GM11168 (cell line): ENCODE measurements at regions not wholly inside any gene's neighbourhood (a gene's known extent, or its start where the extent isn't known, plus 50 kb on each side); places are given as distances from the start of the nearest gene placed in this dataset.

ENCODE experiments used
- in situ Hi-C: fragments of 300-500 bp; cut with MboI; formaldehyde crosslinking; loops from one replicate; pipeline ENCODE4 v1.12.0; 2022; ENCODE audit warnings: low sequenced_read_pairs; ENCODE audit not compliant: unreplicated experiment

- in situ Hi-C loops: no loop called here
These were observed 192.0 kb upstream of the LNX1 start for GRCh38 chr4:53783208-53783859.

DNA sequence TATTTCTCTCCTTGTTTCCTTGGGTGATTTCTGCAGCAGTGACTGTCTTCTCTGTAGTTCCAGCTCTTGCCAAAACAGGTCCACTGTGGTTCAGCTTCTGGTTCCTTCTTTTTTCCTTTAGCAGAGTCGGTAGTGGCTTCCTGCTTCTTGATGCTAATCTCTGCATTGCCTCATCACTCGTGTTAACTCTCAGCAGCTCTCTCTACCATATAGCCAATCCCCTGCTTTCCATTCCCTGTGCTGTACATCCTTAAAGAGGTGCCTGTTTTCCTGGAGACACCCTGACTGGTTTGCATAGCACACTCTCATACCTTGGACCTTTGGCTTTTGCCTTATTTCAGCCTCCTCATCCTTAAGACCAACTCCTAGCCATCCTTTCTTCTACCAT, 191.2 kb upstream of the LNX1 start:
- in situ Hi-C loops: no loop called here

DNA sequence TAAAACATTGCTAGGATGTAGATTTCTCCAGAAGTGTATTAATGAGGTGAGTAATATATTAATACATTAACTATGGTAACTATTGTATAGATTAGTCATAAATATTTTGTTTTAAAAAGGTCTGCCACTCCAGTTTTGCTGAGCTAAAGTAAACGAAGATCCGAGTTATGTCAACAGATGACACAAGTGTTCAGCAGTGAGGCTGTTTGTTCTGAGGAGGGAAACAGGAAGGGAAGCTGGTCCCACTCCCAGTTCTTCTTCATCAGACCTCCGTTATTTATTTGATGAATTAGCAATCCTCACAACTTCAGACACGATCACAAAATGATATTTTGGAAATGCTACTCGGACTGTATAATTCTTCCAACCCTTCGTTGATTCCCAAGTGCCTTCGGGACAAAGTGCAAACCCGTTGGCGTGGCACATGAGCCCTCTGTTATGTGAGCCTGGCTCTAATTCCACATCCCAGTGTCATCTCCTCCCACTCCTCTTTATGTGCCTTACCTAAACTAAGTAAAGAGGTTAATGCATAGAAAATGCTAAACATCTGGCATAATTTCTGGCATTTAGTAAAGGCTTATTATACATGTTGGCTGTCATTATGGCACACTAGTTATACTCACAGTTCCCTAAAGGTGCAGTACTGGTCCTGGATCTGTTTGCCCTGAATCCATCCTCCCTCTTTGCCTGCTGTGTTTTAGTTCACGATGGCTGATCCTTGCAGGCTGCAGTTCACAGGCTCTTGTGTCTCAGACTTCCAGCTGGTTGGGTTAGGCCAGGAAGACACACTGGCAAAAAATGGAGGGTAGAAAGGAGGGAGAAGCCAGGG, 190.6 kb upstream of the LNX1 start:
- in situ Hi-C loops: no loop called here

GRCh38 chr4:53780736-53781400, 189.6 kb upstream of the LNX1 start:
- in situ Hi-C loops: no loop called here

DNA sequence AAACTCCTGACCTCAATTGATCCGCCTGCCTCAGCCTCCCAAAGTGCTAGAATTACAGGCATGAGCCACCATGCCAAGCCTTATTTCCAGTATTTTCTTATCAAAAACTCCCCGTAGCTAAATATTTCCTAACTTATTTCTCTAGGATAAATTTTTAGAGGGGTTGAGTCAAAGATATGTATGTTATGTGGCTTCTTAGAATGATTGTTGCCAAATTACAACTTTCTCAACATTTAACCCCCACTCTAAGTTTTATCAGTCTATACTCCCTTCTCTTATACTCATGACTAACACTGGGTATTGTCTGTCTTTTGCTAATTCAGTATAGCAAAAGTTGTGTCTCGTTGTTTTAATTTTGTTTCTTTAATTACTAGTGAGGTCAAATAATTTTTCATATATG, 187.7 kb upstream of the LNX1 start:
- in situ Hi-C loops: no loop called here

DNA sequence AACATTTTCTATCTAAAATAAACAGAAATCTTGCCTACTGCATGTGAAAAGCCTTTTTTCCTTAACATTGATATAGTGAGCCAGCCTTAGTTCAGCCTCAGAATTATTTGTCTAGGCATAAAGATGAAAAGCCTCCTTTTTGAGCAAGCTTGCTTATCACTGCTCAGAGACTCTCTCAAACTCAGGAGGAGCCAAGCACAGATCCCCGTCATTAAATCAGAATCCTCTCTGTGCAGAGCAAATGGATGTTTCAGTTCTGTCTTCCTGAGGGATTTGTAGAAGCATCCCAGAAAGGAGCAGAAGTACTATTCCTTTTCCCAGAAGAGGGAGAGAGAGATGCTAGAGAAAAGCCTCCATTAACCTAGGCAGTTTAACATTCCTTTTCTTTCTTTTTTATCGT, 186.9 kb upstream of the LNX1 start:
- in situ Hi-C loops: no loop called here

GRCh38 chr4:53777244-53777984, 186.1 kb upstream of the LNX1 start:
- in situ Hi-C loops: no loop called here

DNA sequence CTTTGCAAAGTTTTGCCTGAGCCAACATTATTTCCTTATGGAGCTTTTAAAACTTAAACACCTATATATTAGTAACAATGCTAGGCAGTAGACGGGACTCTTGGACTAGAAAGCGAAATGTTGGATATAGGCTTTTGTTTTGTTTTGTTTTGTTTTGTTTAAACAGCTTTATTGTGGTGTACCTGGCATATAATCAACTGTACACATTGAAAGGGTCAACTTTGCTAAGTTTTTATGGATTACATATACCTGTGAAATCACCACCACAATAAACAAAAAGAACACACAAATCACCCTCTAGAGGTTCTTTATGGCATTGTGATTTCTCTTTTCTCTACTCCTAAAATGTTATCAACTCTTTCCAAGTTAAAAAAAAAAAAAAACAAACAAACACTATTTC, 184.9 kb upstream of the LNX1 start:
- in situ Hi-C loops: no loop called here

DNA sequence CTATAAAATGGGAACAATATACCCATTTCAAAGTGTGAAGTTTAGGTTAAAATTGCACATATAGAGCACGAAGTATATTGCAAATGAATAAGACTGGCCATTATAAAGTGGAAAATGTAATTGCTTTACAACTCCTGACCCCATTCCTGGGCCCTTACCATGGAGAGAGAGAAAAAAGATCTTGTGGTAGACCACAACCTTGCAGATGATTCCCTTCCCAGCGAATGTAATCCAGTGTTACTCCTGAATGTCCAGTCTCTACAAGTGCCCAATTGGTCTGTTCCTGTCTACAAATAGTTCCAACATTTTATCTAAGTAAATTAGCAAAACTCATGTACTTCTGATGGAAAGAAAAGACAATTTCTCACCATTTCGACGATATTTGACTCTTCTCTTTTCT, 184.1 kb upstream of the LNX1 start:
- in situ Hi-C loops: no loop called here

- in situ Hi-C loops: no loop called here
These were observed 180.0 kb upstream of the LNX1 start for GRCh38 chr4:53771326-53771725.

GRCh38 chr4:53767482-53767881, 176.2 kb upstream of the LNX1 start:
- in situ Hi-C loops: no loop called here

DNA sequence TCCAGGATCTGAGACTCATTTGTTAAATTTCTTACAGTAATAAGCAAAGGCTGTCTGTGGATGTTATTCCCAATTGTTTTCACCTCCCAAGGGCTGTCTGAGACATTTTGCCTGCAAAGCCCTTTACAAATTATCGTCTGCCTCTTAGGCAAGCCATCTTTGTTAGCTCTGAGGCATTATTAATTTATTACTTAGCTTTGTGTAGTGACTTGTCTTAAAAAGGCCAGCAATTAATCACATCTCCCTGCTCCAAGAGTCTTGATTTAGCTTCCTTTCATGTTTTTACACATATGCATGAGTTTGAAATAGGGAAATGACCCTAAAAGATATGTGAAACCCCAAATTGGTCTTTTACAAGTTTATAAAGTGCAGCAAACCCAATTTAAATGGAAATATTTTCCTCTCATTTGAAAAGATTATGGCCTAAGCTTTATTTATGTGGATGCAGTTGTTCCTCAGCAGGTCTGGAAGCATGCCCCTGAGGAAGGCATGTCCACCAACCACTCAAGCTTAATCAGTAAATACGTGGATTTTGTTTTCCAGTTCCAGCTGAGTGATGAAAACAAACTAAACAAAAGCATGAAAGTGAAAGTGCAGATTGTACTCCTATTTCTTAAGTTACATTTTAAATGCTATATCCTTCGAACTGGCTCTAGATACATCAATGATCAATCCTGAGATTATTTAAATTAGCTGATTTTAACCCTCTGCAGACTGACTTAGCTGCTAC, 173.6 kb upstream of the LNX1 start:
- in situ Hi-C loops: no loop called here

DNA sequence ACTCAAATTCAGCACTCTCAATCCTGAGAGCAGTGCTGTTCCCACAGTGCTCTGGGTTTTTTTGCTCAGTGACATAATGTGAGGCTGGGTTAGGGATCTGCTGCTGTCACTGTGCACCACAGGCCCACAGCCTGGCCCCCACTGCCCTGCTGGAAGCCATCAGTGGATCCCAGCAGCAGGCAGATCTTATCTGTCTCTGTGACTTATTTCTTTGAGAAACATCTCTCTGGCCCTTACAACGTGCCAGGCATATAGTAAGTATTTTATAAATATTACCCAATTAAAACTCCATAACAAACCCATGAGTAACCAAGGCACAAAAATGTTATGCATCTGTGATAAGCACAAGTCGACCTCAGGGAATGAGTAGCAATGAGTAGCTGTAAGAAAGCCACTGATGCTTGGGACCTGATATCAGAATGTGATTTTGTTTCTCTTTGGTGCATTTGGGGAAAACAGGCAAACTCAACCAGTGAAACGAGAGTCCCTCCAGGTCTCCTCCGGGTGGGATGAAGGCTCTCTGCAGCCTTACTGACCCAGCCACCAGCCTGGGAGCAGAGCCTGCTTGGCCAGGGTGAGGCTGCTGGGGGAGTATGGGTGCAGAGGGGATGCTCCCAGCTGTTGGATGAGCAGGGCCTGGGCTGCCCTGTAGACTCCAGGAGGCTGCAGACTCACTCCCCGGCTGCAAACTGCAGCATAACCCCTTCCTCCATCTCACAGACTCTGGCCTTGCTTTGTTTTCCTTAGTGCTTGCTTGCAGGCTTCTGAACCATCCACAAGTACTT, 172.7 kb upstream of the LNX1 start:
- in situ Hi-C loops: no loop called here

DNA sequence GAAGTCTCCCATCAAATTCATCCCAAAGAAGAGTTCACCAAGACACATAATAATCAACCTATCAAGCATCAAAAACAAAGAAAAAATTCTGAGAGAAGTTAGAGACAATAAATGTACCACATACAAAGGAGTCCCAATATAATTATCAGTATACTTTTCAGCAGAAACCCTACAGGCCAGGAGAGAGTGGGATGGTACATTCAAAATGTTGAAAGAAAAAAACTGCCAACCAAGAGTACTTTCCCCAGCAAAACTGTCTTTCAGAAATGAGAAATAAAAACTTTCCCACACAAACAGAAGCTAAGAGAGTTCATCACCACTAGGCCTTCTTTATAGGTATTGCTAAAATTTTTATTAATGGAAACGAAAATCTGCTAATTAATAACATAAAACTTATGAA, 164.4 kb upstream of the LNX1 start:
- in situ Hi-C loops: no loop called here

DNA sequence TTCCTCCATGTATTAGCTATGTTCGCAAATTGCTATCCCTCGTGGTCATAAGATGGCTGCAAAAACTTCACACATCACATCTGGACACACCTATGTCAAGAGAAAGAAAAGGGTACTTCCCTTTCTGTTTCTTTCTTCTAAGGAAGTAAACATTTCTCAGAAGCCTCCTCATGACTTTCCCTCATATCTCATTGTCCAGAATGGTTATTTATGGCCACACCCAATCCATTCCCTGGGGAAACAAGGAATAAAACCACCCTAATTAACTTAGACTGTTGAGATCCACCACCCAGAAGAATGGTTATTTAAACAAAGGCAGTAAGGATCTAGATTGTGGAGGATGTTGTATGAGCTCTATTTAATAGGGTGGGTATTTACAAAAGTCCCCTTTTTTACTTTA, 160.8 kb upstream of the LNX1 start:
- in situ Hi-C loops: no loop called here

DNA sequence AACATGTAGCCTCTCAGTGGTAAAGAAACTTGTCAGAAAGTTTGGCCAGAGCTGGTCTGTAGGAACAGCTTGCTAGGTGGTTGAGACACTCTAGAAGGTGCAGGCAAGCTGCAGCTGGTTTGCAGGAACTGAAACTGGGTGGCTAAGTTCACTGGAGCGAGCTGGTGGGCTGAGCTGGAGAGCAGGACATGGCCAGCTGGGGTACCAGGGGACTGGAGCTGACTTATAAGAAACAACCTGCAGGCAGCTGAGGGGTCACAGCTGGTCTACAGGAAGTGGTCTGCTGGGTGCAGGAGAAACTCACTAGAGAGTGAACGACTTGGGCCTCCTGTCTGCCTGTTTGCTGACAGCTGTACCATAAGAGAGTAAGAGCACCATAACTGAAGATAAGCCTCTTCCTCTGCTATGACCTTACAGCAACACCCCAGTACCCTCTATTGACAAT, 157.1 kb upstream of the LNX1 start:
- in situ Hi-C loops: no loop called here

GRCh38 chr4:53747401-53747800, 156.1 kb upstream of the LNX1 start:
- in situ Hi-C loops: no loop called here

DNA sequence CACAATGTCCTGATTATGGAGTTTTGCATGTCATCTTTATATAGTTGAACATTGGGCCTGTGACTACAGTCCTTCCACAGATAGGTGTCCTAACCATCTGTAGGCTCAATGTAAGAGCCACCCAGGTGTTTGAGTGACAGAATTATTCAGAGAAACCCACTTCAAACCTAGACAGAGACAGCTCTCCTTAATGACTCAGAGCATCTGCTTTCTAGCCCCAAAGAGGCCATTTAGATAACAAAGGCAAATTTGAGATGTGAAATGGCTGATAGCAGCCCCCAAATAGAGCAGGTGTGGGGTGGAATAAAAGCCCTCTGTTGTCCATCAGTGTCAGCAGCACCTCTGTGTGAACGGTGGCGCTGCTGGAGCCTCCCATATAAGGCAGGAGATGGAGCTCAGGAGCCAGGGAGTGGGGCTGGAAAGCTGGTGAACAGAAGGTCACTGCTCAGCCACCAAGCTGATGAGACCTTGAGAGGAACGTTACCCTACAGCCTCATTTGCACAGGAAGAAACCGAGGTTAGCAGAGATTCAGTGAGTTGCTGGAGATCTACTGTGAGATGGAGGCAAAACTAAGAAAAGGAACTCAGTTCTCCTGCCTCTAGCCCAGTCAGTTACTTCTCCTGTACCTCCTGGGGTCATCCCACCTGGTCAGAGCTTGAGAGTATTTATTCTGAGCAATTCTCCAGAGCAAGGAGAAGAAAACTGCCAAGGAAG, 153.3 kb upstream of the LNX1 start:
- in situ Hi-C loops: no loop called here
